Adrenal gland (tissue), 9 donors: ENCODE measurements at regions not wholly inside any gene's neighbourhood (a gene's known extent, or its start where the extent isn't known, plus 50 kb on each side); places are given as distances from the start of the nearest gene placed in this dataset.
"Not testable (repeated sequence)": the region's sequence is repeated elsewhere in the genome, so short reads cannot be mapped to it uniquely, and the experiment has no call there.

Experiments
- DNase-seq, 7 donors: peaks; one replicate each; pipeline ENCODE4 v3.0.0-alpha.2; 2019 to 2020
- H3K27ac ChIP-seq, 5 donors: fragments of 200-600 bp; sonication (generic) in 4 of 5; 1 replicate in 3 of 5; 2 replicates in 2 of 5; pipeline versions ENCODE4 v1.5.1 to v1.8.0; 2016 to 2020; ENCODE audit warnings: mild to moderate bottlenecking in 1 of 5
- H3K27me3 ChIP-seq: fragments of 200-600 bp; 2 replicates; pipeline ENCODE4 v1.8.0; 2021
- H3K36me3 ChIP-seq, 2 donors: fragments of 200-600 bp; replicated peaks in 1 of 2; 1 replicate in 1 of 2; 2 replicates in 1 of 2; pipeline versions ENCODE4 v1.5.1 to v1.8.0; 2018 to 2022
- H3K4me1 ChIP-seq, 2 donors: fragments of 200-600 bp; replicated peaks in 1 of 2; 1 replicate in 1 of 2; 2 replicates in 1 of 2; pipeline versions ENCODE4 v1.5.1 to v1.8.0; 2018 to 2021
- H3K4me3 ChIP-seq, 4 donors: fragments of 200-600 bp; sonication (generic) in 3 of 4; one replicate each; pipeline ENCODE4 v1.5.1; 2016 to 2018
- H3K9me3 ChIP-seq, 3 donors: fragments of 200-600 bp; sonication (generic) in 1 of 3; replicated peaks in 1 of 3; 1 replicate in 2 of 3; 2 replicates in 1 of 3; pipeline versions ENCODE4 v1.5.1 to v1.8.0; 2016 to 2021
- CTCF ChIP-seq, 6 experiments: fragments of 450-650 bp in 4 of 6; fragments of 200-600 bp in 2 of 6; sonication (generic) in 1 of 6; IDR thresholded peaks; 1 replicate in 5 of 6; 2 replicates in 1 of 6; pipeline versions ENCODE4 v1.5.1 to v1.8.0; 2016 to 2021; ENCODE audit warnings: antibody characterized with exemption in 6 of 6, mild to moderate bottlenecking in 2 of 6, moderate library complexity in 1 of 6
- POLR2A ChIP-seq, 2 donors: fragments of 450-650 bp; IDR thresholded peaks; one replicate each; pipeline ENCODE4 v1.6.1; 2017; ENCODE audit warnings: antibody characterized with exemption in 2 of 2, mild to moderate bottlenecking in 2 of 2, moderate library complexity in 1 of 2
- WGBS, 4 donors: extraction: QIAGEN DNeasy Blood & Tissue Kit in 2 of 4; methylation state at CpG; one replicate each; pipeline versions ENCODE4 v1.1.5 to v1.1.7; 2013 to 2017; 5-methylcytosine and 5-hydroxymethylcytosine counted together
- intact Hi-C, 2 donors: fragments of 100-400 bp; cut with DNase I; formaldehyde crosslinking; loops; one replicate each; pipeline versions ENCODE4 v1.14.1 to v1.15.0; 2022 to 2023
- donor health status: healthy with polysubstance abuse.
- donor health status: Bipolar disorder and iron deficiency.
- donor health status: DM: yes; HTN: yes; CAD: no.
- donor health status: DM: no; HTN: no; CAD: no.
- donor health status: DM: no; HTN: no; CAD: no.

GRCh38 chr7:69078997-69079769 lies 519.1 kb upstream of the AUTS2 start:
- no peaks in the 10 kb centered on the region for H3K27me3 ChIP-seq
- no peak overlapping the region for H3K4me3 ChIP-seq
- peak in 3 of 7 donors; percentile 23 to 52 (median 32) for DNase-seq
- TF ChIP-seq POLR2A (IDR thresholded peaks at IDR 0.05): no peak
- TF ChIP-seq CTCF (IDR thresholded peaks at IDR 0.05): no peak
- no peaks in the 10 kb centered on the region for H3K9me3 ChIP-seq
- peaks cover 0 to 7% of the 10 kb centered on the region in 2 donors for H3K4me1 ChIP-seq
- no peak overlapping the region for H3K27ac ChIP-seq
- intact Hi-C loops: no loop called here
- H3K36me3 ChIP-seq: no peaks in the 10 kb centered on the region
- WGBS, 4 donors: 62 to 69% (median 69%) methylated on average over 9 of the region's 9 CpGs

GRCh38 chr7:69087281-69087680 lies 511.0 kb upstream of the AUTS2 start:
- H3K36me3 ChIP-seq, H3K27me3 ChIP-seq, DNase-seq, H3K9me3 ChIP-seq, H3K27ac ChIP-seq, intact Hi-C loops, H3K4me3 ChIP-seq, H3K4me1 ChIP-seq: not testable (repeated sequence)
- WGBS, 4 donors: 71 to 84% (median 73%) methylated on average over 2 of the region's 2 CpGs

- Histone ChIP-seq H3K9me3 (no peaks in the 10 kb centered on the region), H3K36me3 (no peaks in the 10 kb centered on the region), H3K27ac (no peak overlapping the region), H3K4me3 (no peak overlapping the region), H3K4me1 (no peaks in the 10 kb centered on the region), H3K27me3 (no peaks in the 10 kb centered on the region)
- DNase-seq: no peak
- intact Hi-C loops: no loop called here
- TF ChIP-seq POLR2A (IDR thresholded peaks at IDR 0.05) (no peak), CTCF (IDR thresholded peaks at IDR 0.05) (no peak)
These were observed 510.1 kb upstream of the AUTS2 start for GRCh38 chr7:69088185-69088584.

GRCh38 chr7:69090936-69091335 lies 507.3 kb upstream of the AUTS2 start:
- Histone ChIP-seq H3K27me3 (no peaks in the 10 kb centered on the region), H3K9me3 (peaks cover 0 to 5% (median 0%) of the 10 kb centered on the region in 3 donors), H3K4me3 (no peak overlapping the region), H3K4me1 (no peaks in the 10 kb centered on the region), H3K27ac (no peak overlapping the region), H3K36me3 (no peaks in the 10 kb centered on the region)
- intact Hi-C loops: no loop called here
- no peak for DNase-seq
- 70 to 85% (median 78%) methylated on average over 4 of the region's 4 CpGs for WGBS, 4 donors
- TF ChIP-seq POLR2A (IDR thresholded peaks at IDR 0.05): no peak
- no peak for TF ChIP-seq CTCF (IDR thresholded peaks at IDR 0.05)

GRCh38 chr7:69091521-69091920 lies 506.8 kb upstream of the AUTS2 start:
- no peaks in the 10 kb centered on the region for H3K4me1 ChIP-seq
- H3K4me3 ChIP-seq: no peak overlapping the region
- TF ChIP-seq CTCF (IDR thresholded peaks at IDR 0.05): no peak
- no peak for TF ChIP-seq POLR2A (IDR thresholded peaks at IDR 0.05)
- peaks cover 0 to 5% (median 0%) of the 10 kb centered on the region in 3 donors for H3K9me3 ChIP-seq
- intact Hi-C loops: no loop called here
- H3K27me3 ChIP-seq: no peaks in the 10 kb centered on the region
- DNase-seq: no peak
- 58 to 80% (median 64%) methylated on average over 4 of the region's 4 CpGs for WGBS, 4 donors
- no peak overlapping the region for H3K27ac ChIP-seq
- no peaks in the 10 kb centered on the region for H3K36me3 ChIP-seq
